Cardiac muscle cell (in vitro differentiated cells and primary cell): ENCODE measurements at regions not wholly inside any gene's neighbourhood (a gene's known extent, or its start where the extent isn't known, plus 50 kb on each side); places are given as distances from the start of the nearest gene placed in this dataset.

Source experiments
- DNase-seq, 2 donors: peaks; one replicate each; pipeline versions ENCODE4 v3.0.0 to v3.0.0-alpha.2; 2010 to 2017; ENCODE audit warnings: low read depth in 1 of 2, low spot score in 1 of 2
- H3K27ac ChIP-seq: fragments of 200-600 bp; sonication (generic); 2 replicates; pipeline ENCODE4 v1.5.1; 2016
- H3K27me3 ChIP-seq: fragments of 200-600 bp; sonication (generic); 2 replicates; pipeline ENCODE4 v1.6.0; 2016; ENCODE audit warnings: control low read depth
- H3K36me3 ChIP-seq: fragments of 200-600 bp; sonication (generic); 2 replicates; pipeline ENCODE4 v1.5.1; 2016; ENCODE audit warnings: control low read depth
- H3K4me1 ChIP-seq: fragments of 200-600 bp; sonication (generic); 2 replicates; pipeline ENCODE4 v1.8.1; 2017; ENCODE audit warnings: low read depth, mild to moderate bottlenecking, mixed run types
- H3K4me3 ChIP-seq: fragments of 200-600 bp; sonication (generic); 2 replicates; pipeline ENCODE4 v1.5.1; 2016; ENCODE audit warnings: mild to moderate bottlenecking
- H3K9me3 ChIP-seq: fragments of 200-600 bp; sonication (generic); 2 replicates; pipeline ENCODE4 v1.5.1; 2017; ENCODE audit warnings: low read depth, mild to moderate bottlenecking, control low read depth
- TF ChIP-seq, protein P1 (sequence below): IDR thresholded peaks from 2 replicates; pipeline ENCODE4 v1.5.1; 2012; ENCODE audit warnings: low read depth, mild to moderate bottlenecking, low read length

DNA sequence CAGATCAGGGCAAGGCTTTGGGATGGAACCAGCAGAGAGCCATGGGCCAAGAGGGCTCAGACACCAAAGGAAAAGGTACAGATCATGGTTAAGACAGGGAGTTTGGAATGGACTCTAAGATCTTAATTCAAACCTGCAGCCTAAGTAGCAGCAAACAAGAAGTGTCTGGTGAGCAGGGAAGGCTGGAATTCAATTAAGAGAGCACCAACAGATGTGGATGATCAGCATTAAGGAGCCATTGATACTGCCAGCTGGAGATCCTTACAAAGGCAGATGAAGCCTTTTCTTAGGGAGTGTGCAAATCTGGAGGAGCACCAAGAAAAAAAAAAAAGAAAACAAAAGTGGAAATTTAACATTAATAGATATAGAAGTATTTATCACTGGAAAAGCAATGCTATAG is 516.8 kb downstream of the RASEF start:
- Histone ChIP-seq H3K4me1 (no peaks in the 10 kb centered on the region), H3K36me3 (no peaks in the 10 kb centered on the region), H3K27ac (no peak overlapping the region), H3K4me3 (no peak overlapping the region), H3K9me3 (no peaks in the 10 kb centered on the region), H3K27me3 (no peaks in the 10 kb centered on the region)
- DNase-seq = no peak
- TF ChIP-seq, protein P1, sequence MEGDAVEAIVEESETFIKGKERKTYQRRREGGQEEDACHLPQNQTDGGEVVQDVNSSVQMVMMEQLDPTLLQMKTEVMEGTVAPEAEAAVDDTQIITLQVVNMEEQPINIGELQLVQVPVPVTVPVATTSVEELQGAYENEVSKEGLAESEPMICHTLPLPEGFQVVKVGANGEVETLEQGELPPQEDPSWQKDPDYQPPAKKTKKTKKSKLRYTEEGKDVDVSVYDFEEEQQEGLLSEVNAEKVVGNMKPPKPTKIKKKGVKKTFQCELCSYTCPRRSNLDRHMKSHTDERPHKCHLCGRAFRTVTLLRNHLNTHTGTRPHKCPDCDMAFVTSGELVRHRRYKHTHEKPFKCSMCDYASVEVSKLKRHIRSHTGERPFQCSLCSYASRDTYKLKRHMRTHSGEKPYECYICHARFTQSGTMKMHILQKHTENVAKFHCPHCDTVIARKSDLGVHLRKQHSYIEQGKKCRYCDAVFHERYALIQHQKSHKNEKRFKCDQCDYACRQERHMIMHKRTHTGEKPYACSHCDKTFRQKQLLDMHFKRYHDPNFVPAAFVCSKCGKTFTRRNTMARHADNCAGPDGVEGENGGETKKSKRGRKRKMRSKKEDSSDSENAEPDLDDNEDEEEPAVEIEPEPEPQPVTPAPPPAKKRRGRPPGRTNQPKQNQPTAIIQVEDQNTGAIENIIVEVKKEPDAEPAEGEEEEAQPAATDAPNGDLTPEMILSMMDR = no peak

GRCh38 chr9:82547995-82548394 is 514.9 kb downstream of the RASEF start:
- no peaks in the 10 kb centered on the region for H3K27me3 ChIP-seq
- no peak overlapping the region for H3K4me3 ChIP-seq
- no peaks in the 10 kb centered on the region for H3K4me1 ChIP-seq
- TF ChIP-seq, protein P1 = no peak
- no peaks in the 10 kb centered on the region for H3K9me3 ChIP-seq
- H3K36me3 ChIP-seq = no peaks in the 10 kb centered on the region
- H3K27ac ChIP-seq = no peak overlapping the region
- no peak for DNase-seq

GRCh38 chr9:82549174-82549821 is 513.6 kb downstream of the RASEF start:
- TF ChIP-seq, protein P1 = no peak
- H3K36me3 ChIP-seq = no peaks in the 10 kb centered on the region
- H3K27me3 ChIP-seq = no peaks in the 10 kb centered on the region
- H3K4me3 ChIP-seq = no peak overlapping the region
- DNase-seq = no peak
- H3K4me1 ChIP-seq = no peaks in the 10 kb centered on the region
- no peak overlapping the region for H3K27ac ChIP-seq
- H3K9me3 ChIP-seq = no peaks in the 10 kb centered on the region

- no peaks in the 10 kb centered on the region for H3K36me3 ChIP-seq
- TF ChIP-seq, protein P1 = no peak
- peaks cover 4% of the 10 kb centered on the region for H3K4me1 ChIP-seq
- H3K27ac ChIP-seq = no peak overlapping the region
- H3K9me3 ChIP-seq = no peaks in the 10 kb centered on the region
- no peaks in the 10 kb centered on the region for H3K27me3 ChIP-seq
- no peak overlapping the region for H3K4me3 ChIP-seq
- DNase-seq = no peak
These were observed 510.2 kb downstream of the RASEF start for GRCh38 chr9:82552784-82553183.

- Histone ChIP-seq H3K36me3 (no peaks in the 10 kb centered on the region), H3K4me1 (peaks cover 4% of the 10 kb centered on the region), H3K9me3 (no peaks in the 10 kb centered on the region), H3K4me3 (no peak overlapping the region), H3K27me3 (no peaks in the 10 kb centered on the region), H3K27ac (no peak overlapping the region)
- no peak for DNase-seq
- TF ChIP-seq, protein P1 = no peak
These were observed 509.1 kb downstream of the RASEF start for GRCh38 chr9:82553654-82554366.
